ENCODE measurements at regions not wholly inside any gene's neighbourhood (a gene's known extent, or its start where the extent isn't known, plus 50 kb on each side); places are given as distances from the start of the nearest gene placed in this dataset.
"Not testable (repeated sequence)": the region's sequence is repeated elsewhere in the genome, so short reads cannot be mapped to it uniquely, and the experiment has no call there.

GRCh38 chr2:204373942-204374341 is 171.3 kb upstream of the PARD3B start:
- no peaks in the 10 kb centered on the region for H3K36me3 ChIP-seq (ENCODE audit: insufficient read depth, low read length)
- H3K9ac ChIP-seq (ENCODE audit: insufficient read length): no peak overlapping the region
- no peaks in the 10 kb centered on the region for H3K9me3 ChIP-seq (ENCODE audit: low read depth, low read length)
- H3K4me3 ChIP-seq: no peak overlapping the region
- no peak overlapping the region for H3K27ac ChIP-seq
- DNase-seq (ENCODE audit: low read depth, low spot score): no peak
- no peak for TF ChIP-seq POLR2AphosphoS5 (IDR thresholded peaks at IDR 0.05; ENCODE audit: borderline replicate concordance, low read depth, low read length)
- no peak for TF ChIP-seq FOXP2 (optimal IDR thresholded peaks at IDR 0.05; ENCODE audit: control extremely low read depth, extremely low read length, insufficient read depth)
- no peak for TF ChIP-seq EZH2 (IDR thresholded peaks at IDR 0.05)

GRCh38 chr2:204380141-204380881 is 165.0 kb upstream of the PARD3B start:
- DNase-seq (ENCODE audit: low read depth, low spot score): no peak
- H3K9me3 ChIP-seq (ENCODE audit: low read depth, low read length): no peaks in the 10 kb centered on the region
- no peaks in the 10 kb centered on the region for H3K36me3 ChIP-seq (ENCODE audit: insufficient read depth, low read length)
- H3K9ac ChIP-seq (ENCODE audit: insufficient read length): no peak overlapping the region
- TF ChIP-seq EZH2 (IDR thresholded peaks at IDR 0.05) (no peak), FOXP2 (optimal IDR thresholded peaks at IDR 0.05; ENCODE audit: control extremely low read depth, extremely low read length, insufficient read depth) (no peak), POLR2AphosphoS5 (IDR thresholded peaks at IDR 0.05; ENCODE audit: borderline replicate concordance, low read depth, low read length) (no peak)
- no peak overlapping the region for H3K27ac ChIP-seq
- H3K4me3 ChIP-seq: no peak overlapping the region

GRCh38 chr2:204386668-204387067 is 158.6 kb upstream of the PARD3B start:
- no peaks in the 10 kb centered on the region for H3K9me3 ChIP-seq (ENCODE audit: low read depth, low read length)
- no peak overlapping the region for H3K27ac ChIP-seq
- H3K36me3 ChIP-seq (ENCODE audit: insufficient read depth, low read length): no peaks in the 10 kb centered on the region
- TF ChIP-seq FOXP2 (optimal IDR thresholded peaks at IDR 0.05; ENCODE audit: control extremely low read depth, extremely low read length, insufficient read depth) (no peak), POLR2AphosphoS5 (IDR thresholded peaks at IDR 0.05; ENCODE audit: borderline replicate concordance, low read depth, low read length) (no peak), EZH2 (IDR thresholded peaks at IDR 0.05) (no peak)
- H3K9ac ChIP-seq (ENCODE audit: insufficient read length): no peak overlapping the region
- DNase-seq (ENCODE audit: low read depth, low spot score): no peak
- no peak overlapping the region for H3K4me3 ChIP-seq

- H3K27ac ChIP-seq: no peak overlapping the region
- H3K9ac ChIP-seq (ENCODE audit: insufficient read length): no peak overlapping the region
- no peak overlapping the region for H3K4me3 ChIP-seq
- no peaks in the 10 kb centered on the region for H3K9me3 ChIP-seq (ENCODE audit: low read depth, low read length)
- no peak for DNase-seq (ENCODE audit: low read depth, low spot score)
- no peaks in the 10 kb centered on the region for H3K36me3 ChIP-seq (ENCODE audit: insufficient read depth, low read length)
- TF ChIP-seq FOXP2 (optimal IDR thresholded peaks at IDR 0.05; ENCODE audit: control extremely low read depth, extremely low read length, insufficient read depth) (no peak), POLR2AphosphoS5 (IDR thresholded peaks at IDR 0.05; ENCODE audit: borderline replicate concordance, low read depth, low read length) (no peak), EZH2 (IDR thresholded peaks at IDR 0.05) (no peak)
Observed at GRCh38 chr2:204389120-204389519, 156.2 kb upstream of the PARD3B start.

- Histone ChIP-seq H3K9me3 (ENCODE audit: low read depth, low read length) (no peaks in the 10 kb centered on the region), H3K27ac (no peak overlapping the region), H3K9ac (ENCODE audit: insufficient read length) (no peak overlapping the region), H3K36me3 (ENCODE audit: insufficient read depth, low read length) (no peaks in the 10 kb centered on the region), H3K4me3 (no peak overlapping the region)
- no peak for TF ChIP-seq EZH2 (IDR thresholded peaks at IDR 0.05)
- TF ChIP-seq POLR2AphosphoS5 (IDR thresholded peaks at IDR 0.05; ENCODE audit: borderline replicate concordance, low read depth, low read length): no peak
- no peak for TF ChIP-seq FOXP2 (optimal IDR thresholded peaks at IDR 0.05; ENCODE audit: control extremely low read depth, extremely low read length, insufficient read depth)
- no peak for DNase-seq (ENCODE audit: low read depth, low spot score)
Observed at GRCh38 chr2:204389856-204390255, 155.4 kb upstream of the PARD3B start.

GRCh38 chr2:204395539-204395938 is 149.7 kb upstream of the PARD3B start:
- H3K9ac ChIP-seq (ENCODE audit: insufficient read length): no peak overlapping the region
- TF ChIP-seq FOXP2 (optimal IDR thresholded peaks at IDR 0.05; ENCODE audit: control extremely low read depth, extremely low read length, insufficient read depth) (no peak), POLR2AphosphoS5 (IDR thresholded peaks at IDR 0.05; ENCODE audit: borderline replicate concordance, low read depth, low read length) (no peak), EZH2 (IDR thresholded peaks at IDR 0.05) (no peak)
- H3K36me3 ChIP-seq (ENCODE audit: insufficient read depth, low read length): no peaks in the 10 kb centered on the region
- no peaks in the 10 kb centered on the region for H3K9me3 ChIP-seq (ENCODE audit: low read depth, low read length)
- DNase-seq (ENCODE audit: low read depth, low spot score): no peak
- H3K27ac ChIP-seq: no peak overlapping the region
- H3K4me3 ChIP-seq: no peak overlapping the region

- H3K4me3 ChIP-seq: no peak overlapping the region
- TF ChIP-seq FOXP2 (optimal IDR thresholded peaks at IDR 0.05; ENCODE audit: control extremely low read depth, extremely low read length, insufficient read depth) (no peak), EZH2 (IDR thresholded peaks at IDR 0.05) (no peak), POLR2AphosphoS5 (IDR thresholded peaks at IDR 0.05; ENCODE audit: borderline replicate concordance, low read depth, low read length) (no peak)
- H3K9me3 ChIP-seq (ENCODE audit: low read depth, low read length): no peaks in the 10 kb centered on the region
- no peaks in the 10 kb centered on the region for H3K36me3 ChIP-seq (ENCODE audit: insufficient read depth, low read length)
- no peak overlapping the region for H3K9ac ChIP-seq (ENCODE audit: insufficient read length)
- no peak for DNase-seq (ENCODE audit: low read depth, low spot score)
- H3K27ac ChIP-seq: no peak overlapping the region
Observed at GRCh38 chr2:204401114-204401513, 144.2 kb upstream of the PARD3B start.

- H3K36me3 ChIP-seq (ENCODE audit: insufficient read depth, low read length): no peaks in the 10 kb centered on the region
- H3K4me3 ChIP-seq: no peak overlapping the region
- no peak for DNase-seq (ENCODE audit: low read depth, low spot score)
- H3K9me3 ChIP-seq (ENCODE audit: low read depth, low read length): no peaks in the 10 kb centered on the region
- H3K27ac ChIP-seq: no peak overlapping the region
- no peak overlapping the region for H3K9ac ChIP-seq (ENCODE audit: insufficient read length)
- no peak for TF ChIP-seq EZH2 (IDR thresholded peaks at IDR 0.05)
- no peak for TF ChIP-seq FOXP2 (optimal IDR thresholded peaks at IDR 0.05; ENCODE audit: control extremely low read depth, extremely low read length, insufficient read depth)
- TF ChIP-seq POLR2AphosphoS5 (IDR thresholded peaks at IDR 0.05; ENCODE audit: borderline replicate concordance, low read depth, low read length): no peak
Observed at GRCh38 chr2:204407204-204408014, 137.9 kb upstream of the PARD3B start.

- H3K36me3 ChIP-seq (ENCODE audit: insufficient read depth, low read length); H3K9me3 ChIP-seq (ENCODE audit: low read depth, low read length); H3K9ac ChIP-seq (ENCODE audit: insufficient read length); H3K4me3 ChIP-seq; H3K27ac ChIP-seq; DNase-seq (ENCODE audit: low read depth, low spot score): not testable (repeated sequence)
Observed at GRCh38 chr2:204412782-204413181, 132.5 kb upstream of the PARD3B start.
